HT1080 (cell line): ENCODE measurements at regions not wholly inside any gene's neighbourhood (a gene's known extent, or its start where the extent isn't known, plus 50 kb on each side); places are given as distances from the start of the nearest gene placed in this dataset.
A peak's percentile ranks its signal among the peaks of the same experiment; 100 is the strongest.

Experiments used
- DNase-seq: peaks from one replicate; pipeline ENCODE4 v3.0.0-alpha.2; 2015; ENCODE audit warnings: low read depth

- DNase-seq: no peak
Observed at GRCh38 chr1:50358962-50359361, 64.3 kb downstream of the DMRTA2 start.

- DNase-seq: no peak
Observed at GRCh38 chr1:50357186-50357585, 66.1 kb downstream of the DMRTA2 start.

- DNase-seq: no peak
Observed at GRCh38 chr1:50354813-50355212, 68.4 kb downstream of the DMRTA2 start.

- DNase-seq: no peak
Observed at GRCh38 chr1:50352428-50352827, 70.8 kb downstream of the DMRTA2 start.

- no peak for DNase-seq
Observed at GRCh38 chr1:50350868-50351267, 72.4 kb downstream of the DMRTA2 start.

- DNase-seq: no peak
Observed at GRCh38 chr1:50350421-50350820, 72.8 kb downstream of the DMRTA2 start.

- no peak for DNase-seq
Observed at GRCh38 chr1:50349242-50349565, 74.0 kb downstream of the DMRTA2 start.

- DNase-seq: peak; percentile 74
Observed at GRCh38 chr1:50348449-50349241, 74.6 kb downstream of the DMRTA2 start.

- no peak for DNase-seq
Observed at GRCh38 chr1:50347933-50348332, 75.3 kb downstream of the DMRTA2 start.

- DNase-seq: no peak
Observed at GRCh38 chr1:50346621-50347020, 76.6 kb downstream of the DMRTA2 start.

- no peak for DNase-seq
Observed at GRCh38 chr1:50343323-50343722, 79.9 kb downstream of the DMRTA2 start.

GRCh38 chr1:50342525-50342924, 80.7 kb downstream of the DMRTA2 start:
- DNase-seq: no peak

- DNase-seq: no peak
Observed at GRCh38 chr1:50335036-50335435, 88.2 kb downstream of the DMRTA2 start.

- peak; percentile 17 for DNase-seq
Observed at GRCh38 chr1:50333595-50333974, 89.7 kb downstream of the DMRTA2 start.

- no peak for DNase-seq
Observed at GRCh38 chr1:50332941-50333594, 90.2 kb downstream of the DMRTA2 start.

- peak; percentile 34 for DNase-seq
Observed at GRCh38 chr1:50329332-50329932, 93.8 kb downstream of the DMRTA2 start.

GRCh38 chr1:50328552-50328951, 94.7 kb downstream of the DMRTA2 start:
- no peak for DNase-seq

- no peak for DNase-seq
Observed at GRCh38 chr1:50326026-50326425, 97.2 kb downstream of the DMRTA2 start.

- DNase-seq: no peak
Observed at GRCh38 chr1:50322579-50322978, 100.7 kb downstream of the DMRTA2 start.

GRCh38 chr1:50318428-50318827, 104.8 kb downstream of the DMRTA2 start:
- DNase-seq: no peak

GRCh38 chr1:50308878-50309277, 114.4 kb downstream of the DMRTA2 start:
- peak; percentile 39 for DNase-seq

- DNase-seq: no peak
Observed at GRCh38 chr1:50305808-50306207, 117.4 kb downstream of the DMRTA2 start.

- DNase-seq: no peak
Observed at GRCh38 chr1:50300297-50300696, 122.9 kb downstream of the DMRTA2 start.
